Esophagus mucosa (tissue), 1 donor: ENCODE measurements at regions not wholly inside any gene's neighbourhood (a gene's known extent, or its start where the extent isn't known, plus 50 kb on each side); places are given as distances from the start of the nearest gene placed in this dataset.
A peak's percentile ranks its signal among the peaks of the same experiment; 100 is the strongest.

Source experiments
- ATAC-seq: fragments of 200-7000 bp; cut with Tn5 transposase; one replicate; pipeline ENCODE4 v1.9.1; 2020
- donor health status: DM: yes; HTN: yes; CAD: no.

DNA sequence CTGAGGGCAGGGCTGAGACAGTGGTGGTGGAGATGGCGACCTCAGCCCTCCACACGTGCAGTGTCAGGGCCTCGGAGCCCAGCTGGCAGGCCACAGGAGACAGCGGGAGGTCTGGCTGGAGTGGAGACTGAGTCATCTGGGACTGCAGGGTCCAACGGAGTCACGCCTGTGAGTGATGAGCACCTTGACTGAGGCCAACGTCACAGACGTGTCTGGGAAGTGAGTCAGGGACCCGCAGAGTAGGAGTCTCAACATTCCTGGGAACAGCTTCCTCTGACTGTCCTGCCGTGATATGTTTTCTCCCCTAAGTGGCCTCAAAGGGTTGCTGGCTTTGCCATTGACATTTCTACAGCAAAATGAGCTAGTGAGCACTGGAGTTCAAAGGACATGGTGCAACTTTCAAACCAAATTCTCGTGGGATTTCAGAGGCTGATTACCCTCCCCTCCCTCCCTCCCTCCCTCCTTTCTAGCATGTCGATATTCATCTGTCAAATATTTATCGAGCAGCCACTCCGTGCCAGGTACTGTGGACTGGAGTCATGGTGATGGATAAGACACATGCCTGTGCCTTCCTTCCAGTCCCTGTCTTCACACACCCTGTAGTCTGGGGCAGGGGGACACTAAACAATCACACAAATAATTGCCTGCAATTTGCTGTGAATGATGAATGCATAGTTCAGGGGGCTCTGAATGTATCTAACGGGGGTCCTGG lies 53.3 kb upstream of the AMOTL2 start:
- ATAC-seq: peak; percentile 91

DNA sequence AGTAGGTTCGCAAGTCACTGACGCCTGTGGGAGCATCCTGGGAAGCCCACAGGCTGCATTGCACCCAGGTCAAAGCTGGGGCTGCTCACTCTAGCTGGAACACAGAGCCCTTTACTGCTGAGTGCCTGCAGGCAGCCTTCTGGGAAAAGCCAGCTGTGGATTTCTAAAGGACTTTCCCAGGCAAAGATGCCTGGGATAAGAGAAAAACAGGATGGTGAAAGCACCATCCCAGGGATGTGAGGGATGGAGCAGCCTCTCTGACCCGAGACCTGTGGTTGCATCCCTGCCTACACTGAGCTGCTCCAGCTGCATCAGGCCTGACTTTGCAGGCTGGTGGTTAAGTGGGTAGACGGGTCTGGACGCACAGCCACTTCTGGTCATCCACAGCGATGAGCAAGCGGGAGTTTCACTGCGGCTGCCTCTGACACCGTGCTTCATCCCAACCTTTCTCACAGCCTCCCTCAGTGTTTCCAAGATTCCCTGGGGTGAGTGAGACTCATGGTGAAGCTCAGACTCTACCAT lies 52.5 kb upstream of the AMOTL2 start:
- no peak for ATAC-seq

DNA sequence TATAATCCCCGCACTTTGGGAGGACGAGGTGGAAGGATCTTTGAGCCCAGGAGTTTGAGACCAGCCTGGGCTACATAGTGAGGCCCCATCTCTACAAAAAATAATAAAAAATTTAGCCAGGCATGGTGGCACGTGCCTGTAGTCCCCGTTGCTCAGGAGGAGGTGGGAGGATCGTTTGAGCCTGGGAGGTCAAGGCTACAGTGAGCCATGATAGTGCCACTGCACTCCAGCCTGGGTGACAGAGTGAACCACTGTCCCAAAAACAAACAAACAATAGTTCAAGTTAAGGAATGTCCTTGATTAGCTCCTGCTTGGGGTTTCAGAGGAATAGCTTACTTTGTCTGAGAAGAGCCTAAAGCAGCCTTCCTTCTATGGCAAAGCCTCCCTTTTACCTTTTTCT lies 51.7 kb upstream of the AMOTL2 start:
- ATAC-seq: no peak
